Heart left ventricle (tissue), 13 donors: ENCODE measurements at regions not wholly inside any gene's neighbourhood (a gene's known extent, or its start where the extent isn't known, plus 50 kb on each side); places are given as distances from the start of the nearest gene placed in this dataset.

Experiments used
- POLR2A ChIP-seq, 2 donors: fragments of 450-650 bp; IDR thresholded peaks; one replicate each; pipeline ENCODE4 v1.6.1; 2017; ENCODE audit warnings: antibody characterized with exemption in 2 of 2, mild to moderate bottlenecking in 2 of 2, moderate library complexity in 2 of 2
- TF ChIP-seq, protein P1 (sequence below), 12 donors: fragments of 200-600 bp; sonication (generic) in 4 of 12; IDR thresholded peaks; one replicate each; pipeline versions ENCODE4 v1.5.0 to v1.8.0; 2018 to 2022; ENCODE audit warnings: antibody characterized with exemption in 12 of 12, mild to moderate bottlenecking in 5 of 12
- donor health status: ischemic (EF 13 %, LVEDD 7.1; RV severe dilation, severe dysfunction).
- donor health status: DM: no; HTN: yes; CAD: no.
- donor health status: DM: no; HTN: no; CAD: no.
- donor health status: ischemic (EF 25% LVEDD 6.9; RV normal size, moderate dysfunction).
- donor health status: ischemic (EF 25% LVEDD 5.7; RV mildly dilated, moderate dysfunction).
- donor health status: ischemic (EF 35%, LVEDD 5.7; RV mildly dilated, moderate dysfunction).
- donor health status: nonischemic (EF 11% LVEDD 7.7; RV severe dilation, severe dysfunction).
- donor health status: DM: yes; HTN: yes; CAD: no.
- donor health status: PGD.
- donor health status: ischemic (EF 29% LVEDD 5.4; RV normal size, mild dysfunction).
- donor health status: nonischemic (EF 23%, LVEDD 6.1; RV moderate dilation, normal function).

DNA sequence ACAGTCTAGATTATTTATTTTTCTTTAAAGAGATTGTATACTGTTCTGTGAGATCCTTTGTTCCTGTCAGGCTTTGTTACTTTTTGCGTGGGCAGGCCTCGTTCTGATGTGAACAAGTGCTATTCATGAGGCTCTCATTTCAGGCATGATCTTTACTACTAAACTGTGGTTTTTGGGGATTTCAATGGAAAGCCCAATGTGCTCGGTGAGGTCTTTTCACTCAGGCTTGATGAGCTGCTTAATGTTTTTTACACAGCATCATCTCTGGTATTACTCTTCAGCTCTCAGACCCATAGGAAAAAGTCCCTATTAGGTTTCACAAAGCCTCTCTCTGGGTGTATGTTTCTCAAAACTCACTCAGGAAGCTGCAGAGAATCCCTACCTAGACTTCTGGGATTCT is 419.4 kb downstream of the GPATCH2 start:
- TF ChIP-seq, protein P1, sequence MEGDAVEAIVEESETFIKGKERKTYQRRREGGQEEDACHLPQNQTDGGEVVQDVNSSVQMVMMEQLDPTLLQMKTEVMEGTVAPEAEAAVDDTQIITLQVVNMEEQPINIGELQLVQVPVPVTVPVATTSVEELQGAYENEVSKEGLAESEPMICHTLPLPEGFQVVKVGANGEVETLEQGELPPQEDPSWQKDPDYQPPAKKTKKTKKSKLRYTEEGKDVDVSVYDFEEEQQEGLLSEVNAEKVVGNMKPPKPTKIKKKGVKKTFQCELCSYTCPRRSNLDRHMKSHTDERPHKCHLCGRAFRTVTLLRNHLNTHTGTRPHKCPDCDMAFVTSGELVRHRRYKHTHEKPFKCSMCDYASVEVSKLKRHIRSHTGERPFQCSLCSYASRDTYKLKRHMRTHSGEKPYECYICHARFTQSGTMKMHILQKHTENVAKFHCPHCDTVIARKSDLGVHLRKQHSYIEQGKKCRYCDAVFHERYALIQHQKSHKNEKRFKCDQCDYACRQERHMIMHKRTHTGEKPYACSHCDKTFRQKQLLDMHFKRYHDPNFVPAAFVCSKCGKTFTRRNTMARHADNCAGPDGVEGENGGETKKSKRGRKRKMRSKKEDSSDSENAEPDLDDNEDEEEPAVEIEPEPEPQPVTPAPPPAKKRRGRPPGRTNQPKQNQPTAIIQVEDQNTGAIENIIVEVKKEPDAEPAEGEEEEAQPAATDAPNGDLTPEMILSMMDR (IDR thresholded peaks at IDR 0.05), result no peak
- no peak for TF ChIP-seq POLR2A (IDR thresholded peaks at IDR 0.05)
